H1 (cell line): ENCODE measurements at regions not wholly inside any gene's neighbourhood (a gene's known extent, or its start where the extent isn't known, plus 50 kb on each side); places are given as distances from the start of the nearest gene placed in this dataset.

Experiments used
- CTCF ChIA-PET: fragments of 300-600 bp; sonication (Branson Sonifier 250); formaldehyde crosslinking; loops from one replicate; lab custom pipeline; 2021; ENCODE audit not compliant: partially characterized antibody; lab: Charles Lee
- POLR2A ChIA-PET: fragments of 300-600 bp; sonication (Branson Sonifier 250); formaldehyde crosslinking; loops from one replicate; lab custom pipeline; 2021; ENCODE audit warnings: inconsistent platforms; ENCODE audit not compliant: partially characterized antibody; lab: Charles Lee
- DNase-seq, 2 experiments: peaks; one replicate each; pipeline versions ENCODE4 v3.0.0 to v3.0.0-alpha.2; 2010 to 2022; ENCODE audit warnings: low spot score in 2 of 2, low read depth in 1 of 2, mixed read lengths in 1 of 2
- FAIRE-seq: peaks from 2 replicates; lab custom pipeline; 2011; peaks lifted over from hg19 to GRCh38; lab: Jason Lieb, UNC
- H2AFZ ChIP-seq: 2 replicates; pipeline ENCODE4 v1.8.1; 2012; ENCODE audit warnings: low read length, inconsistent platforms
- H2AK5ac ChIP-seq: 2 replicates; pipeline ENCODE4 v1.6.1; 2013; ENCODE audit warnings: low read depth, low read length
- H2BK120ac ChIP-seq: replicated peaks from 2 replicates; pipeline ENCODE3; 2013; ENCODE audit warnings: low read depth, low read length, inconsistent platforms
- H2BK12ac ChIP-seq: 2 replicates; pipeline ENCODE4 v1.6.1; 2013; ENCODE audit warnings: low read depth, low read length
- H2BK15ac ChIP-seq: 2 replicates; pipeline ENCODE4 v1.6.1; 2013; ENCODE audit warnings: low read length
- H2BK20ac ChIP-seq: 2 replicates; pipeline ENCODE4 v1.6.1; 2013; ENCODE audit warnings: low read length
- H2BK5ac ChIP-seq: 2 replicates; pipeline ENCODE4 v1.6.1; 2013; ENCODE audit warnings: low read depth, low read length
- H3K14ac ChIP-seq: 2 replicates; pipeline ENCODE4 v1.6.1; 2013; ENCODE audit warnings: inconsistent platforms; ENCODE audit not compliant: insufficient read length
- H3K18ac ChIP-seq: 2 replicates; pipeline ENCODE4 v1.6.1; 2013; ENCODE audit warnings: low read length; ENCODE audit errors: extremely low read depth
- H3K23ac ChIP-seq: 2 replicates; pipeline ENCODE4 v1.6.1; 2013; ENCODE audit warnings: inconsistent platforms; ENCODE audit not compliant: insufficient read length
- H3K23me2 ChIP-seq: 2 replicates; pipeline ENCODE4 v1.6.1; 2013; ENCODE audit warnings: low read depth, low read length
- H3K27ac ChIP-seq: 2 replicates; pipeline ENCODE4 v1.6.1; 2011; ENCODE audit warnings: low read depth, low read length, inconsistent platforms
- H3K27me3 ChIP-seq, 4 experiments: replicated peaks in 1 of 4; 1 replicate in 1 of 4; 2 replicates in 3 of 4; pipeline versions ENCODE4 v1.6.1 to v1.8.1; 2011 to 2013; ENCODE audit warnings: low read length in 3 of 4, mild to moderate bottlenecking in 3 of 4, inconsistent platforms in 2 of 4, mixed read lengths in 2 of 4, moderate library complexity in 1 of 4; ENCODE audit not compliant: control insufficient read depth in 3 of 4, insufficient read depth in 3 of 4; ENCODE audit errors: extremely low read depth in 1 of 4
- H3K36me3 ChIP-seq, 4 experiments: 2 replicates each; pipeline versions ENCODE4 v1.6.1 to v1.8.1; 2011 to 2013; ENCODE audit warnings: mild to moderate bottlenecking in 4 of 4, low read length in 3 of 4, moderate library complexity in 2 of 4, control low read depth in 1 of 4, inconsistent platforms in 1 of 4; ENCODE audit not compliant: insufficient read depth in 4 of 4, control insufficient read depth in 2 of 4
- H3K4ac ChIP-seq: replicated peaks from 2 replicates; pipeline ENCODE3; 2013; ENCODE audit warnings: low read length, low read depth, mixed read lengths, inconsistent platforms; ENCODE audit not compliant: insufficient read length
- H3K4me1 ChIP-seq, 4 experiments: replicated peaks in 1 of 4; 1 replicate in 1 of 4; 2 replicates in 3 of 4; pipeline versions ENCODE4 v1.6.1 to v1.8.1; 2011 to 2013; ENCODE audit warnings: low read length in 3 of 4, inconsistent platforms in 2 of 4, mixed read lengths in 1 of 4; ENCODE audit not compliant: insufficient read depth in 4 of 4, control insufficient read depth in 3 of 4
- H3K4me2 ChIP-seq, 2 experiments: 2 replicates each; pipeline versions ENCODE4 v1.6.1 to v1.8.1; 2011 to 2013; ENCODE audit warnings: low read depth in 2 of 2, low read length in 2 of 2, control low read depth in 1 of 2, inconsistent platforms in 1 of 2, mild to moderate bottlenecking in 1 of 2; ENCODE audit not compliant: insufficient read depth in 1 of 2
- H3K4me3 ChIP-seq, 4 experiments: fragments of 200-600, 300-600 bp in 1 of 4; sonication (generic), shearing (Covaris generic), sonication (Bioruptor Twin) in 1 of 4; 2 replicates each; pipeline versions ENCODE4 v1.5.1 to v1.8.1; 2011 to 2016; ENCODE audit warnings: low read length in 4 of 4, low read depth in 3 of 4, control low read depth in 2 of 4, inconsistent platforms in 2 of 4, mild to moderate bottlenecking in 2 of 4, mixed read lengths in 1 of 4, moderate library complexity in 1 of 4; ENCODE audit not compliant: insufficient read depth in 2 of 4; ENCODE audit errors: extremely low read depth in 1 of 4
- H3K56ac ChIP-seq: replicated peaks from 2 replicates; pipeline ENCODE3; 2013; ENCODE audit warnings: low read depth, mild to moderate bottlenecking, mixed read lengths, low read length, inconsistent platforms; ENCODE audit not compliant: insufficient read length
- H3K79me1 ChIP-seq: 2 replicates; pipeline ENCODE4 v1.6.1; 2013; ENCODE audit warnings: low read depth, low read length, control low read depth
- H3K79me2 ChIP-seq, 2 experiments: 2 replicates each; pipeline versions ENCODE4 v1.6.1 to v1.8.1; 2012 to 2013; ENCODE audit warnings: low read length in 2 of 2, mild to moderate bottlenecking in 2 of 2, inconsistent platforms in 1 of 2; ENCODE audit not compliant: insufficient read depth in 2 of 2, control insufficient read depth in 1 of 2
- H3K9ac ChIP-seq, 4 experiments: replicated peaks in 1 of 4; 1 replicate in 1 of 4; 2 replicates in 3 of 4; pipeline versions ENCODE4 v1.6.1 to v1.8.1; 2011 to 2013; ENCODE audit warnings: low read depth in 3 of 4, low read length in 3 of 4, control low read depth in 2 of 4, mild to moderate bottlenecking in 2 of 4, moderate library complexity in 2 of 4, inconsistent platforms in 1 of 4; ENCODE audit errors: extremely low read depth in 1 of 4
- H3K9me3 ChIP-seq, 2 experiments: 2 replicates each; pipeline versions ENCODE4 v1.6.1 to v1.8.1; 2012 to 2013; ENCODE audit warnings: mild to moderate bottlenecking in 2 of 2, moderate library complexity in 2 of 2, control low read depth in 1 of 2, inconsistent platforms in 1 of 2, low read depth in 1 of 2, low read length in 1 of 2, mixed read lengths in 1 of 2; ENCODE audit not compliant: insufficient read depth in 2 of 2
- H4K20me1 ChIP-seq, 2 experiments: replicated peaks in 1 of 2; 2 replicates each; pipeline versions ENCODE3 to v1.8.1; 2011 to 2013; ENCODE audit warnings: inconsistent platforms in 2 of 2, low read length in 2 of 2, mild to moderate bottlenecking in 1 of 2; ENCODE audit not compliant: insufficient read depth in 2 of 2, control insufficient read depth in 1 of 2
- H4K5ac ChIP-seq: 2 replicates; pipeline ENCODE4 v1.6.1; 2013; ENCODE audit warnings: low read length, low read depth, mixed read lengths, inconsistent platforms; ENCODE audit not compliant: insufficient read length
- H4K8ac ChIP-seq: 2 replicates; pipeline ENCODE4 v1.8.0; 2013; ENCODE audit warnings: mild to moderate bottlenecking, moderate library complexity, low read length, inconsistent platforms; ENCODE audit not compliant: insufficient read depth; ENCODE audit errors: extremely low read depth
- H4K91ac ChIP-seq: replicated peaks from 2 replicates; pipeline ENCODE3; 2013; ENCODE audit warnings: low read length, mixed read lengths, inconsistent platforms; ENCODE audit not compliant: insufficient read length
- ZNF274 ChIP-seq: IDR thresholded peaks from 2 replicates; pipeline ENCODE4 v1.7.0; 2012; ENCODE audit warnings: low read length, borderline replicate concordance; ENCODE audit errors: extremely low read depth
- WGBS, 2 experiments: shearing (Covaris generic) in 1 of 2; methylation state at CpG; one replicate each; pipeline versions ENCODE4 v1.1.6 to v1.1.7; 2013 to 2015; ENCODE audit warnings: low lambda C conversion rate in 2 of 2, mixed read lengths in 2 of 2, inconsistent platforms in 1 of 2, low coverage in 1 of 2, missing lambda C conversion rate in 1 of 2; ENCODE audit not compliant: insufficient replicate concordance in 2 of 2, insufficient coverage in 1 of 2, insufficient read length in 1 of 2; ENCODE audit errors: extremely low coverage in 1 of 2, missing lambda C conversion rate in 1 of 2; 5-methylcytosine and 5-hydroxymethylcytosine counted together

- Histone ChIP-seq H4K91ac (no peak overlapping the region), H2BK15ac (no peak overlapping the region), H3K27me3 (no peaks in the 10 kb centered on the region), H3K23me2 (no peaks in the 10 kb centered on the region), H4K5ac (no peak overlapping the region), H2BK120ac (no peak overlapping the region), H3K14ac (no peak overlapping the region), H3K56ac (no peak overlapping the region), H3K18ac (no peak overlapping the region), H2BK12ac (no peak overlapping the region), H3K27ac (no peak overlapping the region), H4K20me1 (no peaks in the 10 kb centered on the region), H3K9ac (no peak overlapping the region), H2AFZ (no peak overlapping the region), H2AK5ac (no peak overlapping the region), H3K4me2 (no peak overlapping the region), H3K79me2 (no peaks in the 10 kb centered on the region), H2BK20ac (no peak overlapping the region), H3K9me3 (no peaks in the 10 kb centered on the region), H3K36me3 (no peaks in the 10 kb centered on the region), H3K79me1 (no peaks in the 10 kb centered on the region), H2BK5ac (no peak overlapping the region), H4K8ac (no peak overlapping the region), H3K4ac (no peak overlapping the region), H3K23ac (no peak overlapping the region), H3K4me1 (no peaks in the 10 kb centered on the region), H3K4me3 (no peak overlapping the region)
- ChIA-PET POLR2A (no interaction called here), CTCF (interaction anchor here (1.0 kb wide), 1 partner anchor 27 kb away, joined by 3 read pairs; no protein-coding TSS in a partner anchor)
- no peak for DNase-seq
- 91% methylated on average over 5 of the region's 5 CpGs; no CpG with 5 or more reads in 1 of the 2 experiments for WGBS, 2 experiments
- FAIRE-seq, result no peak
- no peak for TF ChIP-seq ZNF274
These were observed 68.0 kb upstream of the C1QTNF9B start for GRCh38 chr13:23965346-23965745.
